Sigmoid colon (tissue), 6 donors: ENCODE measurements at regions not wholly inside any gene's neighbourhood (a gene's known extent, or its start where the extent isn't known, plus 50 kb on each side); places are given as distances from the start of the nearest gene placed in this dataset.

Experiments
- DNase-seq: peaks from one replicate; pipeline ENCODE4 v3.0.0-alpha.2; 2019
- H3K27ac ChIP-seq, 4 donors: fragments of 200-600 bp; sonication (generic); one replicate each; pipeline ENCODE4 v1.5.1; 2016 to 2019; ENCODE audit warnings: mild to moderate bottlenecking in 1 of 4
- H3K27me3 ChIP-seq, 3 donors: fragments of 200-600 bp; sonication (generic); one replicate each; pipeline ENCODE4 v1.5.1; 2019; ENCODE audit warnings: mild to moderate bottlenecking in 1 of 3
- H3K36me3 ChIP-seq, 4 donors: fragments of 200-600 bp; sonication (generic); one replicate each; pipeline ENCODE4 v1.5.1; 2016 to 2019
- H3K4me1 ChIP-seq, 4 donors: fragments of 200-600 bp; sonication (generic); one replicate each; pipeline ENCODE4 v1.5.1; 2017 to 2019
- H3K4me3 ChIP-seq, 4 donors: fragments of 200-600 bp; sonication (generic); one replicate each; pipeline ENCODE4 v1.5.1; 2017 to 2019; ENCODE audit warnings: mild to moderate bottlenecking in 2 of 4, moderate library complexity in 1 of 4
- H3K9me3 ChIP-seq, 4 donors: fragments of 200-600 bp in 3 of 4; sonication (generic) in 3 of 4; one replicate each; pipeline versions ENCODE4 v1.5.1 to v1.6.1; 2013 to 2019
- EP300 ChIP-seq, 4 donors: sonication (generic); formaldehyde crosslinking; IDR thresholded peaks; one replicate each; pipeline ENCODE4 v1.6.1; 2017; ENCODE audit warnings: antibody characterized with exemption in 4 of 4
- POLR2A ChIP-seq, 2 donors: fragments of 450-650 bp; IDR thresholded peaks; one replicate each; pipeline ENCODE4 v1.6.1; 2016; ENCODE audit warnings: antibody characterized with exemption in 2 of 2, mild to moderate bottlenecking in 2 of 2, moderate library complexity in 2 of 2
- POLR2AphosphoS5 ChIP-seq, 4 donors: sonication (generic); formaldehyde crosslinking; IDR thresholded peaks; one replicate each; pipeline ENCODE4 v1.6.1; 2017; ENCODE audit warnings: antibody characterized with exemption in 4 of 4
- WGBS, 2 donors: extraction: QIAGEN DNeasy Blood & Tissue Kit; methylation state at CpG; one replicate each; pipeline ENCODE4 v1.1.7; 2013; 5-methylcytosine and 5-hydroxymethylcytosine counted together
- intact Hi-C: fragments of 100-400 bp; cut with DNase I; formaldehyde crosslinking; loops from one replicate; pipeline ENCODE4 v1.15.1; 2023
- TF ChIP-seq, protein P1 (sequence below), 4 experiments: fragments of 450-650 bp in 3 of 4; fragments of 200-600 bp in 1 of 4; IDR thresholded peaks; one replicate each; pipeline ENCODE4 v1.5.1; 2016 to 2019; ENCODE audit warnings: antibody characterized with exemption in 4 of 4, mild to moderate bottlenecking in 3 of 4, moderate library complexity in 2 of 4
- donor health status: healthy with polysubstance abuse.
- donor health status: healthy.

DNA sequence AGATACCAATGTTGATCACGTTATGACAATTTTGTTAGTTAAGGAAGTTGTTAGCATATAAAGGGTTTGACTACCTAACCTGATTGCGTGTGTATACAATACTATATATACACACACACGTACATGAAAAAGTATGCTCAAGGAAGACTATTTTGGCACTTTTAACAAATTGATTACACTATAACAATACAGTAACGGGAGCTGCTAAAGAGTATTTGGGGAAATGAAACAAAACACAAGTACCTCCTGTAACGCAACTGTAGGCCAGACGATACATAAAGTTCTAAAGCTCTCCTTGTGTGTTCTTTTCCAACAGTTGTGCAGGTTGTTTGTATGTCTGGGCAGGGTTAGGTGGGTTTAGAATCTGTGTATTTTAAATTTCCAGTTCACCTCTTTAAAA is 98.7 kb downstream of the PLEKHG1 start:
- Histone ChIP-seq H3K36me3 (no peaks in the 10 kb centered on the region), H3K27me3 (no peaks in the 10 kb centered on the region), H3K27ac (no peak overlapping the region), H3K4me1 (peaks cover 0 to 33% (median 19%) of the 10 kb centered on the region in 4 donors), H3K9me3 (no peaks in the 10 kb centered on the region), H3K4me3 (no peak overlapping the region)
- intact Hi-C loops: no loop called here
- 61 to 88% methylated on average over 6 of the region's 6 CpGs for WGBS, 2 donors
- TF ChIP-seq POLR2AphosphoS5 (IDR thresholded peaks at IDR 0.05) (no peak), POLR2A (IDR thresholded peaks at IDR 0.05) (no peak), EP300 (IDR thresholded peaks at IDR 0.05) (no peak)
- TF ChIP-seq, protein P1, sequence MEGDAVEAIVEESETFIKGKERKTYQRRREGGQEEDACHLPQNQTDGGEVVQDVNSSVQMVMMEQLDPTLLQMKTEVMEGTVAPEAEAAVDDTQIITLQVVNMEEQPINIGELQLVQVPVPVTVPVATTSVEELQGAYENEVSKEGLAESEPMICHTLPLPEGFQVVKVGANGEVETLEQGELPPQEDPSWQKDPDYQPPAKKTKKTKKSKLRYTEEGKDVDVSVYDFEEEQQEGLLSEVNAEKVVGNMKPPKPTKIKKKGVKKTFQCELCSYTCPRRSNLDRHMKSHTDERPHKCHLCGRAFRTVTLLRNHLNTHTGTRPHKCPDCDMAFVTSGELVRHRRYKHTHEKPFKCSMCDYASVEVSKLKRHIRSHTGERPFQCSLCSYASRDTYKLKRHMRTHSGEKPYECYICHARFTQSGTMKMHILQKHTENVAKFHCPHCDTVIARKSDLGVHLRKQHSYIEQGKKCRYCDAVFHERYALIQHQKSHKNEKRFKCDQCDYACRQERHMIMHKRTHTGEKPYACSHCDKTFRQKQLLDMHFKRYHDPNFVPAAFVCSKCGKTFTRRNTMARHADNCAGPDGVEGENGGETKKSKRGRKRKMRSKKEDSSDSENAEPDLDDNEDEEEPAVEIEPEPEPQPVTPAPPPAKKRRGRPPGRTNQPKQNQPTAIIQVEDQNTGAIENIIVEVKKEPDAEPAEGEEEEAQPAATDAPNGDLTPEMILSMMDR (IDR thresholded peaks at IDR 0.05): no peak
- no peak for DNase-seq

DNA sequence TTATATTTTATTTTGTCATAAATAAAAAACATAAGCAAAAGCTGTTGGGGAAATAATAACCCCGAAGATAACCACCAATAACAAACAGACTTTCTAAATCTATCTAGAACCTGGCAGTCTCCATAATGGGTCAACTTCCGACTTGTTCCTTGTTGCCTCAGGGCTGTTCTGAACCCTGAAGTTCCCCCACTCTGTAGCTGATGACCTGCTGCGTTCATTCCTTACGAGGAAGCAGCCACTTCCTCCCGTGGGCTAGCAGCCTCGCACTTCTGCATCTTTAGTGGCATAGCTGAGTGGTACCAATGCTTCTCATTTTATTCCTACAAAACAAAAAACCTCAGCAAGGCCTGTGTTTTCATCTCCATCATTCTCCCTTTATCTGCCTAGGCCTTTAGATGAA is 103.0 kb downstream of the PLEKHG1 start:
- Histone ChIP-seq H3K27ac (no peak overlapping the region), H3K27me3 (no peaks in the 10 kb centered on the region), H3K36me3 (no peaks in the 10 kb centered on the region), H3K4me1 (no peaks in the 10 kb centered on the region), H3K4me3 (no peak overlapping the region), H3K9me3 (no peaks in the 10 kb centered on the region)
- intact Hi-C loops: no loop called here
- 46 to 80% methylated on average over 6 of the region's 6 CpGs for WGBS, 2 donors
- no peak for TF ChIP-seq EP300 (IDR thresholded peaks at IDR 0.05)
- no peak for DNase-seq

DNA sequence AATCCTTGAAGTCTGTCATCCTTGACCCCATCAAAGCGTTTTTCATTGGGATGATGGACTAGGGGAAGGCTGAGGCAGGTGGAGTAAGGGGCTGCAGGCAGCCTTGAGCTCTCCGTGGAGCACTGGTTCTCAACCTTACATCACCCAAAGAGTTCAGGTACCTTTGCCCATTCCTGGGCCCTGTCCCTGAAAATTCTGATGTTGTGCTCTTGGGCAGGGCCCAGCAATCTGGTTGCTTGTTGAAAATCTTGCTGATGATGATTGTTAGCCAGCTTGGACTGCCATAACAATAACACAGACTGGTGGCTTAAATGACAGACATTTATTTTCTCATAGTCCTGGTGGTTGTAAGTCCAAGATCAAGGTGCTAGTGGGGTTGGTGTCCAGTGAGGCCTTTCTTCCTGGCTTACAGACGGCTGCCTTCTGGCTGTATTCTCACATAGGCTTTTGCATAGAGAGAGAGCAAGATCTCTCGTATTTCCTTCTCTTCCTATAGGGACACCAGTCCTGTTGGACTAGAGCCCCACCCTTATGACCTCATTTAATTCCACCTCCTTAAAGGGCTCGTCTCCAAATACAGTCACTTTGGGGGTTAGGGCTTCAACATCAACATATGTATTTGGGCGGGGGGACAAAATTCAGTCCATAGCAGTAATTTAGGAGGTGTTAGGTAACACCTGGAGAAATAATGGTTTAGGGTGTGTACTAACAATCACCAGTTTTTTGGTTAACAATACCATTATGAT is 104.9 kb downstream of the PLEKHG1 start:
- 51 to 80% methylated on average over 6 of the region's 6 CpGs for WGBS, 2 donors
- no peaks in the 10 kb centered on the region for H3K4me1 ChIP-seq
- TF ChIP-seq POLR2AphosphoS5 (IDR thresholded peaks at IDR 0.05) (no peak), POLR2A (IDR thresholded peaks at IDR 0.05) (no peak), EP300 (IDR thresholded peaks at IDR 0.05) (no peak)
- TF ChIP-seq, protein P1 (IDR thresholded peaks at IDR 0.05): no peak
- no peak overlapping the region for H3K4me3 ChIP-seq
- no peak overlapping the region for H3K27ac ChIP-seq
- H3K36me3 ChIP-seq: no peaks in the 10 kb centered on the region
- DNase-seq: no peak
- H3K27me3 ChIP-seq: no peaks in the 10 kb centered on the region
- no peaks in the 10 kb centered on the region for H3K9me3 ChIP-seq
- intact Hi-C loops: no loop called here

DNA sequence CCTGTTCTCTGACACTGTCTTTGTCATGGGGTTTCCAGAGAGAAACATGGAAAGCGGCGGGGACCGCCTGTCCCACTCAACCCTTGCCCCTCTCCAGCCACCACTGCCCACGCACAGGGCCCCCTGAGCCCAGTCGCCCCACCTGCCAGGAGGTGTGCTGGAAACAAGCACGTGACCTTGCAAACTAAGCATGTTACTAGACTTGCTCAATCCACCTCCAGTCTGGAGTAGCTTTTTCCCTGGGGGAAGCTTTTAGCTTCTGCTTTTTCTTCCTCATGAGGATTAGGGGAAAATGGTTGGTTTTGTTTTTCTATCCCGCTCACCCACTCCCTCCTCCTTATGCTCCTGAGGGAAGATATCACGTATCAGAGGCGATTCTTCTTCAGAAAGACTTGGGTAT is 105.7 kb downstream of the PLEKHG1 start:
- no peak for TF ChIP-seq EP300 (IDR thresholded peaks at IDR 0.05)
- TF ChIP-seq POLR2AphosphoS5 (IDR thresholded peaks at IDR 0.05): no peak
- TF ChIP-seq, protein P1 (IDR thresholded peaks at IDR 0.05): no peak
- no peak for TF ChIP-seq POLR2A (IDR thresholded peaks at IDR 0.05)
- intact Hi-C loops: no loop called here
- Histone ChIP-seq H3K27me3 (no peaks in the 10 kb centered on the region), H3K4me3 (no peak overlapping the region), H3K27ac (no peak overlapping the region), H3K36me3 (no peaks in the 10 kb centered on the region), H3K9me3 (no peaks in the 10 kb centered on the region), H3K4me1 (no peaks in the 10 kb centered on the region)
- WGBS, 2 donors: 89 to 95% methylated on average over 9 of the region's 9 CpGs
- DNase-seq: no peak

DNA sequence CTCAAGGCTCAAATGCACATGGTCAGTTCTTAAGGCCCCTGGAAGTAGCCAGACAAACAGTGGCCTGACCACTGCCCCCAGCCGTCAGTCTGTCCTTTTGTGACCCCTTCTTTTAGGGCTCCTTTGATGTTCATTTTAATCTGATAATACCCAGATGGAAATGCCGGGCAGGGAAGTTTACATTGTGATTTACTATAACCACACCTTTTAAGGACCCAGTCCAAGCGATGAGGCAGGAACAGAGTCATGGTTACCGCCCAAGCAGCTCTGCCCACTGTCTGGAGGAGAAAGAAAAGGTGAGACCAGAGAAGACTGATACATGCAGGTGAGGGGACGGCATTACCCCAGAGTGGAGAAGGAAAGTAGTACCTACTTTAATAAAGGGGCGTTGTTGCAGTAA is 110.6 kb downstream of the PLEKHG1 start:
- peaks cover 0 to 20% (median 12%) of the 10 kb centered on the region in 4 donors for H3K4me1 ChIP-seq
- H3K27ac ChIP-seq: no peak overlapping the region
- H3K27me3 ChIP-seq: no peaks in the 10 kb centered on the region
- intact Hi-C loops: no loop called here
- WGBS, 2 donors: 22 to 71% methylated on average over 6 of the region's 6 CpGs
- no peak overlapping the region for H3K4me3 ChIP-seq
- H3K36me3 ChIP-seq: no peaks in the 10 kb centered on the region
- no peaks in the 10 kb centered on the region for H3K9me3 ChIP-seq
- DNase-seq: no peak
- no peak for TF ChIP-seq POLR2AphosphoS5 (IDR thresholded peaks at IDR 0.05)
- no peak for TF ChIP-seq EP300 (IDR thresholded peaks at IDR 0.05)
- TF ChIP-seq, protein P1 (IDR thresholded peaks at IDR 0.05): no peak
- no peak for TF ChIP-seq POLR2A (IDR thresholded peaks at IDR 0.05)
